ENCODE measurements at regions not wholly inside any gene's neighbourhood (a gene's known extent, or its start where the extent isn't known, plus 50 kb on each side); places are given as distances from the start of the nearest gene placed in this dataset.

- no peak for ATAC-seq
- no peaks in the 10 kb centered on the region for H3K27me3 Mint-ChIP-seq
These were observed 738.2 kb downstream of the SEMA5A start for GRCh38 chr5:8807636-8808035.

GRCh38 chr5:8811581-8811980, 734.3 kb downstream of the SEMA5A start:
- no peaks in the 10 kb centered on the region for H3K4me1 ChIP-seq (ENCODE audit: control insufficient read depth in 2 of 2, insufficient read depth in 2 of 2, low read length in 2 of 2)
- H3K27ac ChIP-seq (ENCODE audit: low read depth, low read length), result no peak overlapping the region
- Mint-ChIP-seq H3K27ac (no peak overlapping the region), H3K4me3 (no peak overlapping the region), H3K27me3 (no peaks in the 10 kb centered on the region), H3K9me3 (peaks cover 3 to 34% (median 15%) of the 10 kb centered on the region in 11 donors), H3K4me1 (no peaks in the 10 kb centered on the region), H3K36me3 (peaks cover 0 to 4% (median 0%) of the 10 kb centered on the region in 5 donors)
- ChIA-PET POLR2A (no interaction called here), CTCF (no interaction called here)
- no peak overlapping the region for H3K4me3 ChIP-seq (ENCODE audit: low read length)
- H3K9me3 ChIP-seq (ENCODE audit: control insufficient read depth in 2 of 3, low read length in 3 of 3), result peaks cover 0 to 9% (median 0%) of the 10 kb centered on the region in 3 experiments
- intact Hi-C loops (cut with micrococcal nuclease), result no loop called here
- no peak for ATAC-seq
- DNase-seq, result no peak
- no peaks in the 10 kb centered on the region for H3K36me3 ChIP-seq (ENCODE audit: control insufficient read depth in 2 of 3, insufficient read depth in 3 of 3, low read length in 3 of 3)
- H3K27me3 ChIP-seq (ENCODE audit: control insufficient read depth in 2 of 2, insufficient read depth in 2 of 2, low read length in 2 of 2), result no peaks in the 10 kb centered on the region

More at GRCh38 chr5:8807636-8808035, 738.2 kb downstream of the SEMA5A start:
- Histone ChIP-seq H3K4me1 (ENCODE audit: control insufficient read depth in 2 of 2, insufficient read depth in 2 of 2, low read length in 2 of 2) (no peaks in the 10 kb centered on the region), H3K4me3 (ENCODE audit: low read length) (no peak overlapping the region), H3K27ac (ENCODE audit: low read depth, low read length) (no peak overlapping the region), H3K9me3 (ENCODE audit: control insufficient read depth in 2 of 3, low read length in 3 of 3) (peaks cover 0 to 7% (median 3%) of the 10 kb centered on the region in 3 experiments), H3K36me3 (ENCODE audit: control insufficient read depth in 2 of 3, insufficient read depth in 3 of 3, low read length in 3 of 3) (no peaks in the 10 kb centered on the region), H3K27me3 (ENCODE audit: control insufficient read depth in 2 of 2, insufficient read depth in 2 of 2, low read length in 2 of 2) (no peaks in the 10 kb centered on the region)
- Mint-ChIP-seq H3K36me3 (peaks cover 0 to 4% (median 0%) of the 10 kb centered on the region in 5 donors), H3K4me3 (no peak overlapping the region), H3K4me1 (no peaks in the 10 kb centered on the region), H3K27ac (no peak overlapping the region), H3K9me3 (peaks cover 6 to 45% (median 13%) of the 10 kb centered on the region in 11 donors)
- intact Hi-C loops (cut with micrococcal nuclease), result no loop called here
- DNase-seq, result no peak
- POLR2A ChIA-PET, result no interaction called here
- CTCF ChIA-PET, result no interaction called here

- Histone ChIP-seq H3K9me3 (ENCODE audit: control insufficient read depth in 2 of 3, low read length in 3 of 3) (peaks cover 0 to 9% (median 0%) of the 10 kb centered on the region in 3 experiments), H3K36me3 (ENCODE audit: control insufficient read depth in 2 of 3, insufficient read depth in 3 of 3, low read length in 3 of 3) (no peaks in the 10 kb centered on the region), H3K4me1 (ENCODE audit: control insufficient read depth in 2 of 2, insufficient read depth in 2 of 2, low read length in 2 of 2) (no peaks in the 10 kb centered on the region), H3K27ac (ENCODE audit: low read depth, low read length) (no peak overlapping the region), H3K4me3 (ENCODE audit: low read length) (no peak overlapping the region), H3K27me3 (ENCODE audit: control insufficient read depth in 2 of 2, insufficient read depth in 2 of 2, low read length in 2 of 2) (no peaks in the 10 kb centered on the region)
- Mint-ChIP-seq H3K4me1 (no peaks in the 10 kb centered on the region), H3K27me3 (no peaks in the 10 kb centered on the region), H3K27ac (no peak overlapping the region), H3K9me3 (peaks cover 3 to 33% (median 13%) of the 10 kb centered on the region in 11 donors), H3K36me3 (no peaks in the 10 kb centered on the region), H3K4me3 (no peak overlapping the region)
- CTCF ChIA-PET, result no interaction called here
- no peak for DNase-seq
- no peak for ATAC-seq
- intact Hi-C loops (cut with micrococcal nuclease), result no loop called here
- POLR2A ChIA-PET, result no interaction called here
These were observed 732.7 kb downstream of the SEMA5A start for GRCh38 chr5:8813180-8813579.

- H3K4me1 Mint-ChIP-seq, result no peaks in the 10 kb centered on the region
- no peak for DNase-seq
- intact Hi-C loops (cut with micrococcal nuclease), result no loop called here
- H3K36me3 Mint-ChIP-seq, result no peaks in the 10 kb centered on the region
- H3K27me3 ChIP-seq (ENCODE audit: control insufficient read depth in 2 of 2, insufficient read depth in 2 of 2, low read length in 2 of 2), result no peaks in the 10 kb centered on the region
- no peak overlapping the region for H3K4me3 ChIP-seq (ENCODE audit: low read length)
- ChIA-PET POLR2A (no interaction called here), CTCF (no interaction called here)
- H3K27me3 Mint-ChIP-seq, result no peaks in the 10 kb centered on the region
- no peak overlapping the region for H3K4me3 Mint-ChIP-seq
- no peak overlapping the region for H3K27ac ChIP-seq (ENCODE audit: low read depth, low read length)
- H3K9me3 Mint-ChIP-seq, result peaks cover 3 to 37% (median 13%) of the 10 kb centered on the region in 11 donors
- H3K36me3 ChIP-seq (ENCODE audit: control insufficient read depth in 2 of 3, insufficient read depth in 3 of 3, low read length in 3 of 3), result no peaks in the 10 kb centered on the region
- H3K27ac Mint-ChIP-seq, result no peak overlapping the region
- no peaks in the 10 kb centered on the region for H3K4me1 ChIP-seq (ENCODE audit: control insufficient read depth in 2 of 2, insufficient read depth in 2 of 2, low read length in 2 of 2)
- peaks cover 0 to 9% (median 0%) of the 10 kb centered on the region in 3 experiments for H3K9me3 ChIP-seq (ENCODE audit: control insufficient read depth in 2 of 3, low read length in 3 of 3)
- ATAC-seq, result no peak
These were observed 731.8 kb downstream of the SEMA5A start for GRCh38 chr5:8814105-8814504.

- ATAC-seq (no peak), DNase-seq (no peak)
- Mint-ChIP-seq H3K9me3 (peaks cover 0 to 13% (median 4%) of the 10 kb centered on the region in 11 donors), H3K27ac (no peak overlapping the region), H3K4me3 (no peak overlapping the region), H3K27me3 (no peaks in the 10 kb centered on the region), H3K36me3 (no peaks in the 10 kb centered on the region), H3K4me1 (no peaks in the 10 kb centered on the region)
- intact Hi-C loops (cut with micrococcal nuclease), result no loop called here
- ChIA-PET POLR2A (no interaction called here), CTCF (no interaction called here)
- no peaks in the 10 kb centered on the region for H3K4me1 ChIP-seq (ENCODE audit: control insufficient read depth in 2 of 2, insufficient read depth in 2 of 2, low read length in 2 of 2)
- no peaks in the 10 kb centered on the region for H3K36me3 ChIP-seq (ENCODE audit: control insufficient read depth in 2 of 3, insufficient read depth in 3 of 3, low read length in 3 of 3)
- H3K27me3 ChIP-seq (ENCODE audit: control insufficient read depth in 2 of 2, insufficient read depth in 2 of 2, low read length in 2 of 2), result no peaks in the 10 kb centered on the region
- no peak overlapping the region for H3K27ac ChIP-seq (ENCODE audit: low read depth, low read length)
- no peaks in the 10 kb centered on the region for H3K9me3 ChIP-seq (ENCODE audit: control insufficient read depth in 2 of 3, low read length in 3 of 3)
- no peak overlapping the region for H3K4me3 ChIP-seq (ENCODE audit: low read length)
These were observed 721.5 kb downstream of the SEMA5A start for GRCh38 chr5:8824371-8824770.

- Histone ChIP-seq H3K4me1 (ENCODE audit: control insufficient read depth in 2 of 2, insufficient read depth in 2 of 2, low read length in 2 of 2) (no peaks in the 10 kb centered on the region), H3K27me3 (ENCODE audit: control insufficient read depth in 2 of 2, insufficient read depth in 2 of 2, low read length in 2 of 2) (no peaks in the 10 kb centered on the region), H3K36me3 (ENCODE audit: control insufficient read depth in 2 of 3, insufficient read depth in 3 of 3, low read length in 3 of 3) (no peaks in the 10 kb centered on the region), H3K9me3 (ENCODE audit: control insufficient read depth in 2 of 3, low read length in 3 of 3) (no peaks in the 10 kb centered on the region), H3K4me3 (ENCODE audit: low read length) (no peak overlapping the region), H3K27ac (ENCODE audit: low read depth, low read length) (no peak overlapping the region)
- no peaks in the 10 kb centered on the region for H3K27me3 Mint-ChIP-seq
- ATAC-seq (no peak), DNase-seq (no peak)
- no peaks in the 10 kb centered on the region for H3K36me3 Mint-ChIP-seq
- H3K4me1 Mint-ChIP-seq, result no peaks in the 10 kb centered on the region
- CTCF ChIA-PET, result no interaction called here
- POLR2A ChIA-PET, result no interaction called here
- intact Hi-C loops (cut with micrococcal nuclease), result no loop called here
- no peak overlapping the region for H3K27ac Mint-ChIP-seq
- no peak overlapping the region for H3K4me3 Mint-ChIP-seq
- peaks cover 0 to 15% (median 4%) of the 10 kb centered on the region in 11 donors for H3K9me3 Mint-ChIP-seq
These were observed 720.6 kb downstream of the SEMA5A start for GRCh38 chr5:8825139-8825757.

- Mint-ChIP-seq H3K9me3 (peaks cover 0 to 10% (median 4%) of the 10 kb centered on the region in 11 donors), H3K27ac (no peak overlapping the region), H3K4me3 (no peak overlapping the region), H3K36me3 (no peaks in the 10 kb centered on the region), H3K4me1 (no peaks in the 10 kb centered on the region), H3K27me3 (no peaks in the 10 kb centered on the region)
- DNase-seq (no peak), ATAC-seq (no peak)
- Histone ChIP-seq H3K27ac (ENCODE audit: low read depth, low read length) (no peak overlapping the region), H3K4me3 (ENCODE audit: low read length) (no peak overlapping the region), H3K9me3 (ENCODE audit: control insufficient read depth in 2 of 3, low read length in 3 of 3) (no peaks in the 10 kb centered on the region), H3K4me1 (ENCODE audit: control insufficient read depth in 2 of 2, insufficient read depth in 2 of 2, low read length in 2 of 2) (no peaks in the 10 kb centered on the region), H3K27me3 (ENCODE audit: control insufficient read depth in 2 of 2, insufficient read depth in 2 of 2, low read length in 2 of 2) (no peaks in the 10 kb centered on the region), H3K36me3 (ENCODE audit: control insufficient read depth in 2 of 3, insufficient read depth in 3 of 3, low read length in 3 of 3) (no peaks in the 10 kb centered on the region)
- intact Hi-C loops (cut with micrococcal nuclease), result no loop called here
- ChIA-PET CTCF (no interaction called here), POLR2A (no interaction called here)
These were observed 719.4 kb downstream of the SEMA5A start for GRCh38 chr5:8826508-8826907.
